Fibroblast of pulmonary artery (primary cell): ENCODE measurements at regions not wholly inside any gene's neighbourhood (a gene's known extent, or its start where the extent isn't known, plus 50 kb on each side); places are given as distances from the start of the nearest gene placed in this dataset.

Source experiments
- DNase-seq: peaks from one replicate; pipeline ENCODE4 v3.0.0-alpha.2; 2010; ENCODE audit warnings: low read depth
- H3K4me3 ChIP-seq: replicated peaks from 2 replicates; pipeline ENCODE4 v1.5.1; 2011; ENCODE audit warnings: low read depth, mild to moderate bottlenecking, control low read depth, low read length, moderate library complexity
- TF ChIP-seq, protein P1 (sequence below): IDR thresholded peaks from 2 replicates; pipeline ENCODE4 v1.5.1; 2011; ENCODE audit warnings: mild to moderate bottlenecking, control low read depth, low read length, inconsistent platforms; ENCODE audit errors: missing control alignments

- H3K4me3 ChIP-seq: no peak overlapping the region
- DNase-seq: no peak
- TF ChIP-seq, protein P1, sequence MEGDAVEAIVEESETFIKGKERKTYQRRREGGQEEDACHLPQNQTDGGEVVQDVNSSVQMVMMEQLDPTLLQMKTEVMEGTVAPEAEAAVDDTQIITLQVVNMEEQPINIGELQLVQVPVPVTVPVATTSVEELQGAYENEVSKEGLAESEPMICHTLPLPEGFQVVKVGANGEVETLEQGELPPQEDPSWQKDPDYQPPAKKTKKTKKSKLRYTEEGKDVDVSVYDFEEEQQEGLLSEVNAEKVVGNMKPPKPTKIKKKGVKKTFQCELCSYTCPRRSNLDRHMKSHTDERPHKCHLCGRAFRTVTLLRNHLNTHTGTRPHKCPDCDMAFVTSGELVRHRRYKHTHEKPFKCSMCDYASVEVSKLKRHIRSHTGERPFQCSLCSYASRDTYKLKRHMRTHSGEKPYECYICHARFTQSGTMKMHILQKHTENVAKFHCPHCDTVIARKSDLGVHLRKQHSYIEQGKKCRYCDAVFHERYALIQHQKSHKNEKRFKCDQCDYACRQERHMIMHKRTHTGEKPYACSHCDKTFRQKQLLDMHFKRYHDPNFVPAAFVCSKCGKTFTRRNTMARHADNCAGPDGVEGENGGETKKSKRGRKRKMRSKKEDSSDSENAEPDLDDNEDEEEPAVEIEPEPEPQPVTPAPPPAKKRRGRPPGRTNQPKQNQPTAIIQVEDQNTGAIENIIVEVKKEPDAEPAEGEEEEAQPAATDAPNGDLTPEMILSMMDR: no peak
These were observed 157.4 kb upstream of the ZFHX3 start for GRCh38 chr16:73205153-73205886.

DNA sequence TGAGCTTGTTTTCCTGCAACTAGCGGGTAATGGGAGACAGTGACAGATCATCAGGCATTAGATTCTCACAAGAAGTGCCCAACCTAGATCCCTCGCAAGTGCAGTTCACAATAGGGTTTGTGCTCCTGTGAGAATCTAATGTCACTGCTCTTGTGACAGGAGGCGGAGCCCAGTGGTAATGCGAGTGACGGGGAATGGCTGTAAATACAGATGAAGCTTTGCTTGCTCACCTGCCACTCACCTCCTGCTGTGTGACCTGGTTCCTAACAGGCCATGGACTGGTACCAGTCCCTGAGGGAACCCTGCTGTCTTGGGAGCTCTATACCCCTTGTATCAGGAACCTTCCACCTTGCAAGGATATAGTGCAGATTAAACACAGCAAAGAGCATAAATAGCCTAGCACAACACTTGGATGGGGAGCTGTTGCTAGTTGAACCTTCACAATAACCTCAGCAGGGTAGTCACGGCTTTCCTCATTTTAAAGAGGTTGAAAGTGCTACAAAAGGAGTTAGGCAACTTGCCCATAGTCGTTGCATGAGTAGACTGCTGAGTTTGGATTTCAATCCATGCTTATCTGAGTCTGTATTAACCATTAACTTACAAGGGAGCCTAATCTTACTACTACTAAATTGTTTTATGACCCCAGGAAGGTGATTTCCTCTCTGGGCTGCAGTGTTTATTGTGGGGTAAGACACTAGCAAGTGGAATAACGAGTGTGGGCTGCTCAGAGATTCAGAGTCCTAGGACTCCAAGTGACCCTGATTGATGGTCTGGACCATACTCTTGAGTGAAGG is 156.6 kb upstream of the ZFHX3 start:
- TF ChIP-seq, protein P1: no peak
- H3K4me3 ChIP-seq: no peak overlapping the region
- DNase-seq: no peak

GRCh38 chr16:73202161-73202729 is 154.3 kb upstream of the ZFHX3 start:
- peak; percentile 80 for DNase-seq
- H3K4me3 ChIP-seq: no peak overlapping the region

DNA sequence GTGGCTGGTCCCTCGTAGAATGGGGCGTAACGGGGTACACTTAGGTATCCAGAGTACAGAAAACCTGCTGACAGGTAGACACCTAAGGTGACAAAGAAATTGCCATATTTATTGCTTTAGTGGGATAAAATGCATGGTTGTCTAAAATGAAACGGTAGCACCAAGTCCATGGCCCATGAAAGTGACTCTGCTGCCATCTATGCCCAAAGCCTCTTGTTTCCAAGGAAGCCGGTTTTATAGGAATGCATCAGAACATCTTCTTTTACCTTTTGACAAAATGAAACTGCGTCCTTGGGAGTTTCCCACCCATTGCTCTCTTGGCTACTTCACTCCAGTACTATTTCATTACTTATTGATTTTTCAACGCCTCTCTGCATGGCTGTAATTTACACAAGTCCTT is 151.3 kb upstream of the ZFHX3 start:
- TF ChIP-seq, protein P1: no peak
- no peak overlapping the region for H3K4me3 ChIP-seq
- no peak for DNase-seq

More at GRCh38 chr16:73202161-73202729, 154.3 kb upstream of the ZFHX3 start:
- TF ChIP-seq, protein P1: no peak

GRCh38 chr16:73198481-73198880 is 150.6 kb upstream of the ZFHX3 start:
- H3K4me3 ChIP-seq: no peak overlapping the region
- TF ChIP-seq, protein P1: no peak
- no peak for DNase-seq

DNA sequence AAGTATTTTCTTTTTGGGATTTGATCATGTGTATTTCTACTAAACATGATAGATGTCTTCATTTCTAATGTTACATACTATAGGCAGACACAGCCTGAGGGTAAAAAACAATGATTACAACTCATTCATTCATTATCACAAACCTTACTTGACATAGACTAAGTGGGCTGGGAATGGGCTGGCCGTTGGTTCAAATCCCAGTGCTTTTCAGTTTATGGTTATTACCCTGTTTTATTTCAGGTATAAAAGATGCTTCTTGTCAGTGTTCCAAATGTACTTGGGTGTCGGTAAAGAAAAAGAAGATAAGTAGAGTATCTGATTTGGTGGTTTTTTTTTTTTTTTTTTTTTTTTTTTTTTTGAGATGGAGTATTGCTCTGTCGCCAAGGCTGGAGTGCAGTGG is 149.7 kb upstream of the ZFHX3 start:
- no peak overlapping the region for H3K4me3 ChIP-seq
- no peak for DNase-seq
- TF ChIP-seq, protein P1: no peak
